Activated CD4-positive, alpha-beta memory T cell treated with anti-CD3 and anti-CD28 coated beads, Interleukin-2, amount 10 ng/mL, durations not matched to agents 7 days and 5 days (primary cell): ENCODE measurements at regions not wholly inside any gene's neighbourhood (a gene's known extent, or its start where the extent isn't known, plus 50 kb on each side); places are given as distances from the start of the nearest gene placed in this dataset.
"Not testable (repeated sequence)": the region's sequence is repeated elsewhere in the genome, so short reads cannot be mapped to it uniquely, and the experiment has no call there.

Source experiments
- CTCF ChIA-PET: fragments of 350-600 bp; sonication (Branson Sonifier 250); formaldehyde crosslinking; loops from one replicate; lab custom pipeline; 2021; ENCODE audit warnings: antibody characterized with exemption, inconsistent platforms; lab: Charles Lee
- POLR2A ChIA-PET: fragments of 350-600 bp; sonication (Branson Sonifier 250); formaldehyde crosslinking; loops from one replicate; lab custom pipeline; 2021; ENCODE audit warnings: antibody characterized with exemption; lab: Charles Lee
- DNase-seq: peaks from one replicate; pipeline ENCODE4 v3.0.0-alpha.2; 2020
- H3K27ac Mint-ChIP-seq: one replicate; pipeline ENCODE4 v1.8.0; 2021; ENCODE audit warnings: mild to moderate bottlenecking, mixed read lengths
- H3K27me3 Mint-ChIP-seq: one replicate; pipeline ENCODE4 v1.8.0; 2021; ENCODE audit warnings: mixed read lengths
- H3K36me3 Mint-ChIP-seq: one replicate; pipeline ENCODE4 v1.8.0; 2021; ENCODE audit warnings: low read depth, mixed read lengths
- H3K4me1 Mint-ChIP-seq: one replicate; pipeline ENCODE4 v1.8.0; 2021; ENCODE audit warnings: mixed read lengths
- H3K4me3 Mint-ChIP-seq: one replicate; pipeline ENCODE4 v1.8.0; 2021; ENCODE audit warnings: mild to moderate bottlenecking, mixed read lengths
- H3K9me3 Mint-ChIP-seq: one replicate; pipeline ENCODE4 v1.8.0; 2021; ENCODE audit warnings: mixed read lengths

DNA sequence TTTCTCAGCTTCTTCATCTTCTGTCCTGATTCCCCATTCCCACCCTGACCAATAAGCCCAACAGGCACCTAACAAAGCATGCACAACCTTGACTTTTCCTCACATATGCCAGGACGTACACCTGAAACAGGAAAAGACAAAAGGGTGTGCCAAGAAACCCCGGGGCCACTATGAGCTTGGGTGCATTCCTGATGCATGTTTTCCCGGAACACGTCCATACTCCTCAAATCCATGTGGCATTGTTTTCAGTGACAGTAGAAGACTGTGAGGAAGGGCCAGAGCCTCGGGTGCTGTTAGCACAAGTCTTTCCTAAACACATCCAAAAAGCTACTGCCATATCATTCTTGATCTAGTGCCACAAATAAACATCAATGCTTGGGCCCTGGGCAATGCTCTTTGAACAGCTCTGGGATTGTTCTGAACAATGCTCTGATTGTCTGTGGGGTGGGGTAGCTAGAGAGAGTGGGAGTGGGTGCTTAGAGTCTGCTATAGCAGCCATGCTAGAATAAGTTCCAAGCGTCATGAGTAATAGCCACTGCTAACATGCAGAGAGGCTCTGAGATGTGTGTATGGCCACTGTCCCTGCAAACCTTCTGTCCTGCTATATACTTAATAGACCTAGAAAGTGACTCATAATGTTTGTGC is 181.7 kb upstream of the CRIM1 start:
- CTCF ChIA-PET = interaction anchor here (1.0 kb wide), 1 partner anchor 12 kb away, joined by 3 read pairs; no protein-coding TSS in a partner anchor
- H3K27me3 Mint-ChIP-seq = peaks cover 13% of the 10 kb centered on the region
- no peak overlapping the region for H3K4me3 Mint-ChIP-seq
- no peaks in the 10 kb centered on the region for H3K36me3 Mint-ChIP-seq
- no peak for DNase-seq
- H3K27ac Mint-ChIP-seq = no peak overlapping the region
- no peaks in the 10 kb centered on the region for H3K9me3 Mint-ChIP-seq
- no peaks in the 10 kb centered on the region for H3K4me1 Mint-ChIP-seq
- POLR2A ChIA-PET = interaction anchor here (0.6 kb wide), 1 partner anchor 1002 kb away, joined by 3 read pairs; no protein-coding TSS in a partner anchor

DNA sequence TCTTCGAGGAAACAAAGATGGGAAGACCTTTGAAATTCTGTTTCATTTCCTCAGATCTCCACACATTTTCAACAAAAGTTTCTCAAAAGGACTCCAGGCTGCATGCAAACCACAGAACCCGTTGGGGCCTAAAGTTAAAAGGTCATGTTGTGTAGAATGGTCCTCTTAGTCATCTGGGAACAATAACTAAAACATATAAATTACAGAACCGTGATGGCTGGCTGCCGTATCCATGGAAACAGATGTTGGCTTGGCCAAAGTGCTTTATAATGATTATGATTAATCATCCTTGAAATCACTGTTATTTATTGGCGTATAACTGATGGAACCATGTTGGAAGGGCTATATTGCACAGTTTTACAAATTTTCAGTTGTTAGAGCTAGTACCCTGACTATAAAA is 182.8 kb upstream of the CRIM1 start:
- no peak overlapping the region for H3K4me3 Mint-ChIP-seq
- CTCF ChIA-PET = no interaction called here
- no peak for DNase-seq
- POLR2A ChIA-PET = no interaction called here
- H3K4me1 Mint-ChIP-seq = no peaks in the 10 kb centered on the region
- H3K27me3 Mint-ChIP-seq = peaks cover 13% of the 10 kb centered on the region
- H3K36me3 Mint-ChIP-seq = no peaks in the 10 kb centered on the region
- no peaks in the 10 kb centered on the region for H3K9me3 Mint-ChIP-seq
- H3K27ac Mint-ChIP-seq = no peak overlapping the region

- H3K4me3 Mint-ChIP-seq = no peak overlapping the region
- H3K36me3 Mint-ChIP-seq = no peaks in the 10 kb centered on the region
- peaks cover 13% of the 10 kb centered on the region for H3K27me3 Mint-ChIP-seq
- no peak overlapping the region for H3K27ac Mint-ChIP-seq
- CTCF ChIA-PET = no interaction called here
- H3K4me1 Mint-ChIP-seq = no peaks in the 10 kb centered on the region
- H3K9me3 Mint-ChIP-seq = no peaks in the 10 kb centered on the region
- POLR2A ChIA-PET = no interaction called here
- no peak for DNase-seq
These were observed 184.8 kb upstream of the CRIM1 start for GRCh38 chr2:36170805-36171204.

DNA sequence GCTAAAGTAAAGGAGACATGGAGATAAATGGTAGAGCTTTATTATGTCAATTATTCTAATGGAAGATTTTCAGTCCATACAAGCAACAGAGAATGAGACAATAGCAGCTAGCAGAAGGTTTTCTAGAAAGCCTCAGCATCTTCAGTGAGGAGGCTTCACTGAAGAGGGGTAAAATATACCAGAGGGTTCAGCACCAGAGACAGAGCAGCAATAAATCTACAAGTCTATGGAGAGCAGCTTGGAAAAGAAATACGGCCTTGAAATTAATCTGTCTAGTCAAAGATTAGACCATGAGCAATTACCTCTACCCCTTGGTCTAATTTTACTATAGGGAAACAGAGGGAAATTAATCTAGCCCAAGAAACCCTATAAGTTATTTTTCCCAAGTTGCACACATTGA is 185.7 kb upstream of the CRIM1 start:
- H3K27ac Mint-ChIP-seq = no peak overlapping the region
- H3K36me3 Mint-ChIP-seq = no peaks in the 10 kb centered on the region
- H3K27me3 Mint-ChIP-seq = peaks cover 11% of the 10 kb centered on the region
- CTCF ChIA-PET = no interaction called here
- no peak overlapping the region for H3K4me3 Mint-ChIP-seq
- POLR2A ChIA-PET = no interaction called here
- no peaks in the 10 kb centered on the region for H3K9me3 Mint-ChIP-seq
- DNase-seq = no peak
- H3K4me1 Mint-ChIP-seq = no peaks in the 10 kb centered on the region

DNA sequence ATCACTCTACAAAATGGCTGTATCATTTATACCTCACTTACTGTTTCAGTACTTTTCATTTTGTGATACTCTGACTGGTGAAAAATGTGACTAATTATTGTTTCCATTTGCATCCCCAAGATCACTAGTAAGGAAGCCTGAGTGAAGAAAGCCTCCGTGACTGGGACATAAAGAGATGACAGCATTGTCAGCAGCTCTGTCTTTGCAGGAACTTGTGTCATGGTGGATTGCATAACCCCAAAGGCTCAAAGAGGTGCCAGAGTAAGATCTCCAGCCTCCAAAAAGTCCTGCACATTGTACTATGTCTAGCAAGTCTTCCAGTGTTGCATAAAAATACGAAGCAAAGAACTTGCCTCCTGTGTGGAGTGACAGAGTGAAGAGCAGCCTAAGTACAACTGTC is 187.5 kb upstream of the CRIM1 start:
- Mint-ChIP-seq H3K27ac (no peak overlapping the region), H3K36me3 (no peaks in the 10 kb centered on the region), H3K4me3 (no peak overlapping the region), H3K9me3 (no peaks in the 10 kb centered on the region), H3K4me1 (peaks cover 4% of the 10 kb centered on the region), H3K27me3 (peaks cover 7% of the 10 kb centered on the region)
- CTCF ChIA-PET = no interaction called here
- no peak for DNase-seq
- POLR2A ChIA-PET = no interaction called here

- Mint-ChIP-seq H3K27me3 (peaks cover 5% of the 10 kb centered on the region), H3K4me3 (no peak overlapping the region), H3K9me3 (no peaks in the 10 kb centered on the region), H3K27ac (no peak overlapping the region), H3K4me1 (peaks cover 4% of the 10 kb centered on the region), H3K36me3 (no peaks in the 10 kb centered on the region)
- no peak for DNase-seq
- ChIA-PET POLR2A (no interaction called here), CTCF (no interaction called here)
These were observed 190.4 kb upstream of the CRIM1 start for GRCh38 chr2:36165132-36165531.

DNA sequence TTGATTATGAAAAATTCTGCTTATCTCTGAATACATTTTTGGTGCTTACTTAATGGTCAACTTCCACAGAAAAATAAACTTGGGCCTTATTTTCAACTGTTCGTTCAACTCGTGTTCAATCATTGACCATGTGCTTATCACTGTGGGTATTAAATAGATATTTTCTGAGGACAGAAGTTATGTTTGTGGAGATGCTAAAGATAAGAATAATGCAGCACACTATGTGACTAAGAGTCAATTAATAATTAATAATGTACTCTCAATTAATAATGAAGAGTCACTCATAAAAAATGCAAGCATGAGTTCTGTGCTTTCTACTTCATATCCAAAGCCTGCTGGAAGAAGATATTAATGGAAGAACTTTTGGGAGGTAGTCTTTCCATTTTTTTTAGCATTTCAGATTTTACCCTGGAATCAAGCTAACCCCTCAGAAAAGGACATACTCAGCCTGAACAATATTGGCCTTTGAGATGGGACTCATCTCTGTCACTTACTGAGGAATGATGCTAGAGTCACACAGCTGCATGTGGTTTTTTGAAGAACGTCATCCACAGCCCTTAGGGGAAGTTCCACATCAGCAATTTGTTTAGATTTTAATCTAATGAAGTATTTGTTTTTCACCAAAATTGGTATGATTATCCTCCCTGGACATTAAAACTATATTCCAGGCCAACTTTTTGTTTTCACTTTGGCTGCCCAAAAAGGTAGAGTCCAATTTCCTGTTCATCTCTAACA is 191.9 kb upstream of the CRIM1 start:
- ChIA-PET POLR2A (no interaction called here), CTCF (no interaction called here)
- H3K27ac Mint-ChIP-seq = no peak overlapping the region
- H3K9me3 Mint-ChIP-seq = no peaks in the 10 kb centered on the region
- H3K4me1 Mint-ChIP-seq = peaks cover 4% of the 10 kb centered on the region
- DNase-seq = no peak
- H3K36me3 Mint-ChIP-seq = no peaks in the 10 kb centered on the region
- no peak overlapping the region for H3K4me3 Mint-ChIP-seq
- peaks cover 10% of the 10 kb centered on the region for H3K27me3 Mint-ChIP-seq

DNA sequence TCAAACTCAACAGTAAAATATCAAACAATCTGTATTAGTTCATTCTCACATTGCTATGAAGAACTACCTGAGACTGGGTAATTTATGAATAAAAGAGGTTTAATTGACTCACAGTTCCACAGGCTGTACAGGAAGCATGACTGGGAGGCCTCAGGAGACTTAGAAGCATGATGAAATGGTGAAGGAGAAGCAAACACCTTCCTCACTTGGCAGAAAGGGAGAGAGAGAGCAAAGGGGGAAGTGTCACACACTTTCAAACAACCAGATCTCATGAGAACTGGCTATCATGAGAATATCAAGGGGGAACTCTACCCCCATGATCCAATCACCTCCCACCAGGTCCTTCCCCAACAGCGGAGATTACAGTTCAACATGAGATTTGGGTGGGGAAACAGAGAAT is 198.5 kb upstream of the CRIM1 start:
- CTCF ChIA-PET, H3K4me1 Mint-ChIP-seq, POLR2A ChIA-PET, DNase-seq, H3K4me3 Mint-ChIP-seq, H3K27ac Mint-ChIP-seq, H3K36me3 Mint-ChIP-seq, H3K9me3 Mint-ChIP-seq: not testable (repeated sequence)
- peaks cover 23% of the 10 kb centered on the region for H3K27me3 Mint-ChIP-seq

- DNase-seq = no peak
- ChIA-PET CTCF (interaction anchor here (1.4 to 2.8 kb wide), 5 partner anchors 10 to 205 kb away, joined by 3 to 11 read pairs (median 8); no protein-coding TSS in a partner anchor), POLR2A (interaction anchor here (1.0 to 2.9 kb wide), 7 partner anchors 10 to 450 kb away, joined by 3 to 29 read pairs (median 7); partner anchors contain the start of genes CRIM1 and FEZ2)
- no peaks in the 10 kb centered on the region for H3K36me3 Mint-ChIP-seq
- H3K4me3 Mint-ChIP-seq = peak overlapping the region; percentile 42
- peak overlapping the region; percentile 79 for H3K27ac Mint-ChIP-seq
- peaks cover 33% of the 10 kb centered on the region for H3K4me1 Mint-ChIP-seq
- peaks cover 8% of the 10 kb centered on the region for H3K27me3 Mint-ChIP-seq
- H3K9me3 Mint-ChIP-seq = peaks cover 2% of the 10 kb centered on the region
These were observed 207.7 kb upstream of the CRIM1 start for GRCh38 chr2:36147670-36148390.

DNA sequence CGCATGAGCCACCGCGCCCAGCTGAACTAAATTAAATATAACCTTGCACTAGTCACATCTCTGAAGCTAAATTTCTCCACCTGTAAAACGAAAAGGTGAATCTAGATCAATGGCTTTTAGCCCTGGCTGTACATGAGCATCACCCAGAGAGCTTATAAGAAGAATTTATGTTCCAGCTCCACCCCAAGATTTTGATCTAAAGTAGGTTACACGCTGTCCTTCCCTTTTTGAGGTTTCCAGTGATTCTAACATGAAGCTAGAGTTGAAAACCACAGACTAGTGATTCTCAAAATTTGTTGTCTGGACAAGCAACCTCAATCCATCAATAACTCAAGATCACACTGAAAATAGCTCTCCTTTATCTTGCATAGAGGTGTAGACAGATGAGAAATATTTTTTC is 208.8 kb upstream of the CRIM1 start:
- Mint-ChIP-seq H3K27me3 (peaks cover 14% of the 10 kb centered on the region), H3K36me3 (peaks cover 6% of the 10 kb centered on the region), H3K4me1 (peaks cover 33% of the 10 kb centered on the region), H3K27ac (peak overlapping the region; percentile 79), H3K9me3 (peaks cover 2% of the 10 kb centered on the region), H3K4me3 (peak overlapping the region; percentile 47)
- ChIA-PET CTCF (interaction anchor here (1.1 to 2.8 kb wide), 5 partner anchors 9 to 206 kb away, joined by 3 to 11 read pairs (median 8); no protein-coding TSS in a partner anchor), POLR2A (interaction anchor here (0.9 to 2.9 kb wide), 9 partner anchors 9 to 451 kb away, joined by 3 to 29 read pairs (median 6); partner anchors contain the start of genes CRIM1 and FEZ2)
- DNase-seq = no peak

DNA sequence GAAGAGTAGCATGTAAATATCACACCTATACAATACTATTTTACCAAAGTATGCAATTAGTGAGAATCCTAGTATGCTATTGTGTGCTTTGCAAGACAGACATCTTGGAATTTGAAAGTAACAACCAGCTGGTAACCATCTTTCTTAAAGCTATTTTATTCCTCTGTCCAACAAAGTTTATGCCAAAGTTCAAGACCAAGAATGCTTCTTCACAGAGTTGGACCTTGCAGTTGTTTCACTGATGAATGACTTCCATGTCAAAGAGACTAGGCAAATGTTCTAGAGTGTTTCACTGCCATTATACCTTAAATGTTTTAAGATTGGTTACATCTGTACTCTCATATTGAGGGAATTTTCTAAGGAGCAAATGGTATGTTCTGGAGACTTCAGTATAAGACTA is 215.2 kb upstream of the CRIM1 start:
- H3K4me3 Mint-ChIP-seq = no peak overlapping the region
- H3K9me3 Mint-ChIP-seq = no peaks in the 10 kb centered on the region
- H3K27ac Mint-ChIP-seq = no peak overlapping the region
- H3K27me3 Mint-ChIP-seq = peaks cover 33% of the 10 kb centered on the region
- POLR2A ChIA-PET = no interaction called here
- CTCF ChIA-PET = no interaction called here
- no peak for DNase-seq
- peaks cover 6% of the 10 kb centered on the region for H3K36me3 Mint-ChIP-seq
- H3K4me1 Mint-ChIP-seq = peaks cover 27% of the 10 kb centered on the region

- no peak overlapping the region for H3K4me3 Mint-ChIP-seq
- no peak overlapping the region for H3K27ac Mint-ChIP-seq
- H3K4me1 Mint-ChIP-seq = peaks cover 24% of the 10 kb centered on the region
- no peak for DNase-seq
- H3K36me3 Mint-ChIP-seq = peaks cover 6% of the 10 kb centered on the region
- CTCF ChIA-PET = interaction anchor here (1.0 to 1.1 kb wide), 2 partner anchors 9 to 10 kb away, joined by 3 to 4 read pairs; no protein-coding TSS in a partner anchor
- H3K27me3 Mint-ChIP-seq = peaks cover 38% of the 10 kb centered on the region
- no peaks in the 10 kb centered on the region for H3K9me3 Mint-ChIP-seq
- POLR2A ChIA-PET = interaction anchor here (3.2 kb wide), 1 partner anchor 10 kb away, joined by 11 read pairs; no protein-coding TSS in a partner anchor
These were observed 218.0 kb upstream of the CRIM1 start for GRCh38 chr2:36137612-36138011.

DNA sequence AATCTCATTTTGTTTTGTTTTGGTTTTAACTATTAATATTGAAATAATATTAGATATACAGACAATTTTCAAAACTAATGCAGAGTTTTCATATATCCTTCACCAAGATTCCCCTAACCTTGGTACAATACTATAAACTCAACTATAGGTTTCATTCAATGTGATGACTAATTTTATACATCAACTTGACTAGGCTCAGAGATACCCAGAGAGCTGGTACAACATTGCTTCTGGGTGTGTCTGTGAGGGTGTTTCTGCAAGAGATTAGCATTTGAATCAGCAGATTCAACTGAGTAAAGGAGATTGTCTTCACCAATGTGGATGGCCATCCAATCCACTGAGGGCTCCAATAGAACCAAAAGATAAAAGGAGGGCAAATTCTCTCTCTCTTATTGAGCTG is 221.3 kb upstream of the CRIM1 start:
- Mint-ChIP-seq H3K4me1 (peaks cover 24% of the 10 kb centered on the region), H3K27me3 (peaks cover 35% of the 10 kb centered on the region)

More for the DNA sequence above, 221.3 kb upstream of the CRIM1 start:
- CTCF ChIA-PET = no interaction called here
- DNase-seq = no peak
- H3K9me3 Mint-ChIP-seq = no peaks in the 10 kb centered on the region
- H3K4me3 Mint-ChIP-seq = no peak overlapping the region
- H3K36me3 Mint-ChIP-seq = no peaks in the 10 kb centered on the region
- POLR2A ChIA-PET = no interaction called here
- H3K27ac Mint-ChIP-seq = no peak overlapping the region
